Upper lobe of left lung (tissue), 6 donors: ENCODE measurements at regions not wholly inside any gene's neighbourhood (a gene's known extent, or its start where the extent isn't known, plus 50 kb on each side); places are given as distances from the start of the nearest gene placed in this dataset.

Experiments
- ATAC-seq, 2 donors: fragments of 200-7000 bp; cut with Tn5 transposase; one replicate each; pipeline ENCODE4 v1.9.1; 2022; ENCODE audit warnings: mild to moderate bottlenecking in 2 of 2, moderate library complexity in 2 of 2; ENCODE audit not compliant: low FRiP score in 2 of 2
- DNase-seq, 2 donors: peaks; one replicate each; pipeline ENCODE4 v3.0.0-alpha.2; 2019 to 2020
- H3K27ac ChIP-seq, 4 donors: fragments of 200-600 bp; sonication (generic); one replicate each; pipeline ENCODE4 v1.5.1; 2016 to 2019
- H3K27me3 ChIP-seq, 4 donors: fragments of 200-600 bp; sonication (generic); one replicate each; pipeline ENCODE4 v1.5.1; 2017 to 2019
- H3K36me3 ChIP-seq, 4 donors: fragments of 200-600 bp; sonication (generic); one replicate each; pipeline ENCODE4 v1.5.1; 2016 to 2019
- H3K4me1 ChIP-seq, 4 donors: fragments of 200-600 bp; sonication (generic); one replicate each; pipeline ENCODE4 v1.5.1; 2018 to 2019
- H3K4me3 ChIP-seq, 4 donors: fragments of 200-600 bp; sonication (generic); one replicate each; pipeline ENCODE4 v1.5.1; 2017 to 2019; ENCODE audit warnings: mild to moderate bottlenecking in 2 of 4, moderate library complexity in 1 of 4
- H3K9me3 ChIP-seq, 4 donors: fragments of 200-600 bp; sonication (generic); one replicate each; pipeline ENCODE4 v1.5.1; 2018 to 2019
- EP300 ChIP-seq, 4 donors: sonication (generic); formaldehyde crosslinking; IDR thresholded peaks; one replicate each; pipeline ENCODE4 v1.5.1; 2017; ENCODE audit warnings: antibody characterized with exemption in 4 of 4, control low read depth in 2 of 4
- POLR2A ChIP-seq, 4 donors: fragments of 450-650 bp; IDR thresholded peaks; one replicate each; pipeline ENCODE4 v1.5.1; 2016 to 2017; ENCODE audit warnings: antibody characterized with exemption in 4 of 4, mild to moderate bottlenecking in 2 of 4
- POLR2AphosphoS5 ChIP-seq, 2 donors: sonication (generic); formaldehyde crosslinking; IDR thresholded peaks; one replicate each; pipeline ENCODE4 v1.5.1; 2017; ENCODE audit warnings: antibody characterized with exemption in 2 of 2
- WGBS, 2 donors: methylation state at CpG; one replicate each; pipeline ENCODE4 v1.1.5; 2017 to 2018; 5-methylcytosine and 5-hydroxymethylcytosine counted together
- TF ChIP-seq, protein P1 (sequence below), 6 experiments: fragments of 450-650 bp in 4 of 6; fragments of 200-600 bp in 2 of 6; sonication (generic) in 2 of 6; IDR thresholded peaks; one replicate each; pipeline ENCODE4 v1.5.1; 2016 to 2019; ENCODE audit warnings: antibody characterized with exemption in 6 of 6
- donor health status: DM: no; HTN: no; CAD: no; lungs with moderate emphysema.
- donor health status: DM: no; HTN: yes; CAD: no; lungs with severe emphysema.

DNA sequence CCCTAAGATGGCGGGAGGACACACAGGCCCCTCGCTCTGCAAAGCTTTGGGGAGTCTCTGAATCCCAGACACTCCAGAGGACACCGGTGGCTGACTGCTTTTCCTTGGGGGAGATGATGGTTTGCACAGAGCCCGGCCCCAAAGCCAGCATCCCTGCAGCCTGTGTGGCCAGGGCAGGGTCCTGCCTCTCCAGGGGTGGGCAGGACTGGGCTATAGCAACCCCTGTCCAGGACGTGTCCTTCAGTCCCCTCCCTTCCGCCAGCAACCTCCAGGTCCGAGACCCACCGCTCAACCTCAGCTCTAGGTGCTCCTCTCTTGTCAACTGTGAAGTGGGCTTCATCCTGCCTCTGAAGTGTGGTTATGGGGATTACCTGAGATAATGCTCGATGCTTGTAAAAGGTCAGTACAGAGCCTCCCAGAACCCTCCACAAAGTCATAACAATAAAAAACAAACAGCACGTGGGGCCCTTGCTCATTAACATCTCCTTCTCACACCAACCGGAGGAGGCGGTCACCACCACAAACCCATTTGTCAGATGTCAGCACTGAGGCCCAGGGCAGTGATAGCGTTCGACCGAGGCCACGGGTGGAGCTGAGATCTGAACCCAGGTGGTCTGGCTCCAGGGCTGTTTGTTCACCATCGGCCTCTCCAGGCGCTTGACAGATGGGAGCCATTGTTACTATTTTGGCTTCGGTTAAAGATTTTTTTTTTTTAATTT, 304.8 kb downstream of the IRF8 start:
- peaks cover 0 to 4% (median 1%) of the 10 kb centered on the region in 4 donors for H3K4me1 ChIP-seq
- no peaks in the 10 kb centered on the region for H3K9me3 ChIP-seq
- TF ChIP-seq, protein P1, sequence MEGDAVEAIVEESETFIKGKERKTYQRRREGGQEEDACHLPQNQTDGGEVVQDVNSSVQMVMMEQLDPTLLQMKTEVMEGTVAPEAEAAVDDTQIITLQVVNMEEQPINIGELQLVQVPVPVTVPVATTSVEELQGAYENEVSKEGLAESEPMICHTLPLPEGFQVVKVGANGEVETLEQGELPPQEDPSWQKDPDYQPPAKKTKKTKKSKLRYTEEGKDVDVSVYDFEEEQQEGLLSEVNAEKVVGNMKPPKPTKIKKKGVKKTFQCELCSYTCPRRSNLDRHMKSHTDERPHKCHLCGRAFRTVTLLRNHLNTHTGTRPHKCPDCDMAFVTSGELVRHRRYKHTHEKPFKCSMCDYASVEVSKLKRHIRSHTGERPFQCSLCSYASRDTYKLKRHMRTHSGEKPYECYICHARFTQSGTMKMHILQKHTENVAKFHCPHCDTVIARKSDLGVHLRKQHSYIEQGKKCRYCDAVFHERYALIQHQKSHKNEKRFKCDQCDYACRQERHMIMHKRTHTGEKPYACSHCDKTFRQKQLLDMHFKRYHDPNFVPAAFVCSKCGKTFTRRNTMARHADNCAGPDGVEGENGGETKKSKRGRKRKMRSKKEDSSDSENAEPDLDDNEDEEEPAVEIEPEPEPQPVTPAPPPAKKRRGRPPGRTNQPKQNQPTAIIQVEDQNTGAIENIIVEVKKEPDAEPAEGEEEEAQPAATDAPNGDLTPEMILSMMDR (IDR thresholded peaks at IDR 0.05): no peak
- no peak for TF ChIP-seq EP300 (IDR thresholded peaks at IDR 0.05)
- TF ChIP-seq POLR2A (IDR thresholded peaks at IDR 0.05): no peak
- TF ChIP-seq POLR2AphosphoS5 (IDR thresholded peaks at IDR 0.05): no peak
- H3K36me3 ChIP-seq: no peaks in the 10 kb centered on the region
- H3K27me3 ChIP-seq: no peaks in the 10 kb centered on the region
- 86% methylated on average over 14 to 18 of the region's 19 CpGs for WGBS, 2 donors
- H3K4me3 ChIP-seq: no peak overlapping the region
- ATAC-seq: no peak
- H3K27ac ChIP-seq: no peak overlapping the region
- no peak for DNase-seq

DNA sequence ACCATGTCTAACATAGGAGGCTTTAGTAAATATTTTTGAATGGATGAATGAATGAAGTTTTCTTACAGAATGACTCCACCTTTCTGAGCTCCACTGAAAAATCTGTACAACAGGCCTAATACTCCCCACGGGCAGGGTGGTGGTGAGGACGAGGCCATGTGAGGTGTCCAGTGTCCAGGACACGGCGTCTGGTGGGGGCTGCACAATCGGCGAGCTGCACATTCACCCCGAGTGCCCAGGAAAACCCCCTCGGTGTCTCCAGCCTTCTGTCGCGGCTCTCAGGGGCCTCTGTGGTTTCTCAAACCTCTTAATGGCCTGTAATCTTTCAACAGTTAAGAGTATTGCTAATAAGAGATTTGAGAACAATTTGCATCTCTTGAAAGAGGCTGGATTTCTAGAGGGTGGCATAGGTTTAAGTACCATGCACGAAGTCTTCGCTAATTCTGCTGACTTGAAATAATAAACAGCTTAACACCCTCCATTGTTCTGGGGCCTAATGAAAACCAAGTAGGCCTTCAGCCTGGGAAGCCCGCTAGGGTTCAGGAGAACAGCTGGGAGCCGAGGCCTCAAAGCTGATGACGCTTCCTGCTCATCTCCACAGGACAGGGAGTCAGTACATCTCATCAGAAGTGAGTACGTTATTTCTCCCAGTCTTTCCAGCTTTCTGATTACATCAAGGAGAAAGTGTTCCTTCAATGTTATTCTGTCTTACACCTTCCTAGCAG, 304.6 kb upstream of the FOXF1 start:
- Histone ChIP-seq H3K36me3 (no peaks in the 10 kb centered on the region), H3K27ac (no peak overlapping the region), H3K4me1 (peaks cover 0 to 4% (median 1%) of the 10 kb centered on the region in 4 donors), H3K27me3 (no peaks in the 10 kb centered on the region), H3K4me3 (no peak overlapping the region), H3K9me3 (no peaks in the 10 kb centered on the region)
- ATAC-seq (no peak), DNase-seq (no peak)
- TF ChIP-seq, protein P1 (IDR thresholded peaks at IDR 0.05): no peak
- no peak for TF ChIP-seq POLR2A (IDR thresholded peaks at IDR 0.05)
- no peak for TF ChIP-seq POLR2AphosphoS5 (IDR thresholded peaks at IDR 0.05)
- no peak for TF ChIP-seq EP300 (IDR thresholded peaks at IDR 0.05)
- 77 to 85% methylated on average over 16 of the region's 16 CpGs for WGBS, 2 donors

DNA sequence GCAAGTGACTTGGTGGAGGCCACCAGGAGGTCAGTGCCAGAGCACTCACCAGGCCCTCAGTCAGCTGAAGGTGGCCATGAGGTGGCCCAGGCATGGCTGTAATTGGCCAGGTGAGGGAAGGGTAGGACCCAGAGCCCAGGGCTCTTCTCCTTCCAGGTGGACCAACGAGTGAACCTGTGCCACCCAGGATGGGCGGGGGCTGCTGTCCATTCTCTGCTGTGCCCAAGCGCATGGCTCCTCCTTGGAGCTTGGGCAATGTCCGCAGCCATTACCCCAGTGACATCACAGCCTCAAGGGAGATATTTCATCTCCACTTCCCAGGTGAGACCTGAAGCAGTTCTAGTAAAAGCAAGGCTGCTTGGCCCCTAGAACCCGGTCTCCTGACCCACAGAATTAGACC, 303.0 kb upstream of the FOXF1 start:
- no peaks in the 10 kb centered on the region for H3K9me3 ChIP-seq
- no peaks in the 10 kb centered on the region for H3K27me3 ChIP-seq
- TF ChIP-seq EP300 (IDR thresholded peaks at IDR 0.05) (no peak), POLR2A (IDR thresholded peaks at IDR 0.05) (no peak), POLR2AphosphoS5 (IDR thresholded peaks at IDR 0.05) (no peak)
- TF ChIP-seq, protein P1 (IDR thresholded peaks at IDR 0.05): no peak
- DNase-seq (no peak), ATAC-seq (no peak)
- H3K36me3 ChIP-seq: no peaks in the 10 kb centered on the region
- peaks cover 0 to 4% (median 0%) of the 10 kb centered on the region in 4 donors for H3K4me1 ChIP-seq
- WGBS, 2 donors: 76 to 78% methylated on average over 3 to 5 of the region's 5 CpGs
- H3K27ac ChIP-seq: no peak overlapping the region
- H3K4me3 ChIP-seq: no peak overlapping the region

DNA sequence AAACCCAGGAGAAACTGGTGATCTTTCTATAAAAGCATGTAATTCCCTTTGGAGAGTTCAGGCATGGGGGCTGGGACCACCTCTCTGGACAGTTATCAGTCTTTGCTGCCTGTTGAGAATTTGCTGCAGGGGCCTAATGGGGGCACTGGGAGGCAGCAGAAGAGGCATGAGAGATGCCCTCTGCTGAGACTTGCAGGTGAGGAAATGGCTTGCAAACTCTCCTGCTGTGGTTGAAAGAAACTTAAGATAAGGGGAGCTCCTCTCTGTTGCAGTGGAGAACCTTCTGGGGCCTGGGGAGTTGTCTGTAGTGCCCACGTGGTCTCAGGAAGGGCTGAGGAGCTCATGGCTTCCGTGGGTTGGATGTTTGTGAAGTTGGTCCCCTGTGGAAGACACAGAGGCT, 301.1 kb upstream of the FOXF1 start:
- 36 to 56% methylated on average over 2 of the region's 2 CpGs for WGBS, 2 donors
- H3K4me3 ChIP-seq: no peak overlapping the region
- TF ChIP-seq POLR2A (IDR thresholded peaks at IDR 0.05): no peak
- no peak for TF ChIP-seq POLR2AphosphoS5 (IDR thresholded peaks at IDR 0.05)
- TF ChIP-seq, protein P1 (IDR thresholded peaks at IDR 0.05): no peak
- no peak for TF ChIP-seq EP300 (IDR thresholded peaks at IDR 0.05)
- no peaks in the 10 kb centered on the region for H3K9me3 ChIP-seq
- peaks cover 0 to 8% (median 3%) of the 10 kb centered on the region in 4 donors for H3K4me1 ChIP-seq
- H3K27me3 ChIP-seq: no peaks in the 10 kb centered on the region
- DNase-seq: no peak
- no peak for ATAC-seq
- H3K36me3 ChIP-seq: no peaks in the 10 kb centered on the region
- peak overlapping the region in 1 of 4 donors; percentile 32 for H3K27ac ChIP-seq
